ENCODE measurements at regions not wholly inside any gene's neighbourhood (a gene's known extent, or its start where the extent isn't known, plus 50 kb on each side); places are given as distances from the start of the nearest gene placed in this dataset.
"Not testable (repeated sequence)": the region's sequence is repeated elsewhere in the genome, so short reads cannot be mapped to it uniquely, and the experiment has no call there.

DNA sequence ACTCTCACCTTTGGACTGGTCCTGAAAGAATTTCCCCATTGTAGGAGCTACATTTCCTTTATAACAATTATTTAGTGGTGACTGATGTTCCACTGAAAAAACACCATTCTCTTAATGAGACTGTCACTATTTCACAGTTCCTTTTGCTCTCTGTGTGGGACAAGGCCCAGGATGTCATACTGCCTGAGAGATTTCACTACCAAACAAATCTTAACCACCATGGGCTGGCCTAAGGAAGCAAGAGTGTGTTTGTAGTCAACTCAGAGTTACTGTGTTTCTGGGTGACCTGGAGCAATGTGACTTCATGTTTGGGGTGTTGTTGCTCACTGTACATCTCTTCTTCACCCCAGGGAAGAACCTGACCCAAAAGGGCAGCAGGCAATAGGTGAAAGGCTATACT lies 50.1 kb upstream of the ZNF608 start:
- DNase-seq = no peak

DNA sequence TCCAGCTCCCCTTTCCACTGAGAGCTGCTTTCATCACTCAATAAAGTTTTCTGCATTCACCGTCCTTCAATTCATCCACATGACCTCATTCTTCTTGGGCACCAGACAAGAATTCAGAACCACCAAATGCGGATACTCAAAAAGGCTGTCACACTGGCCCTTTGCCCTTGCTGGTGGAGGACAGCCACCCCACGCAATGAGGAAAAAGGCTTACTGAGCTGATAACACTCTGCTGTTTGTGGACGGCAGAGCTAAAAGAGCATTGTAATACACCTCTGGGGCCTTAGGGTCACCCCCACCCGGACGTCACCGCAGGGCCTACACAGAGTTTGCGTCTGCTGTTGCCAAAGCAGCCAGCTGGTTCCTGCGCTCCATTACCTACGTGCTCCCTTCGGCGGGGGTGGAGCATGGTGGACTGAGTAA lies 51.2 kb upstream of the ZNF608 start:
- DNase-seq = no peak

DNA sequence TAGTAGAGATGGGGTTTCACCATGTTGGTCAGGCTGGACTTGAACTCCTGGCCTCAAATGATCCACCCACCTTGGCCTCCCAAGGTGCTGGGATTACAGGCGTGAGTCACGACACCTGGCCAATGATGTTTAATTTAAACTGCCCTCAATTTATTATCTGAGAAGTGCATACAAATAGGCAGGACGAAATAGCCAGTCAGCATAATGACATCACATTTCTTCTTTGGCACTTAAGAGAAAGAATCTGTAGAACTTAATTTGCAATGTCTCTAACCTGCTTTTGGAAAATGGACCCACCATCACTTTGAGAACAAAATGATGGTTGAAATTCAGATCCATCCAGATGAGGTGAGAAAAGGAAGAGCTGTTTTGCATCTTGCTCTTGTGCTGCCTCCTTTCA lies 52.5 kb upstream of the ZNF608 start:
- no peak for DNase-seq

DNA sequence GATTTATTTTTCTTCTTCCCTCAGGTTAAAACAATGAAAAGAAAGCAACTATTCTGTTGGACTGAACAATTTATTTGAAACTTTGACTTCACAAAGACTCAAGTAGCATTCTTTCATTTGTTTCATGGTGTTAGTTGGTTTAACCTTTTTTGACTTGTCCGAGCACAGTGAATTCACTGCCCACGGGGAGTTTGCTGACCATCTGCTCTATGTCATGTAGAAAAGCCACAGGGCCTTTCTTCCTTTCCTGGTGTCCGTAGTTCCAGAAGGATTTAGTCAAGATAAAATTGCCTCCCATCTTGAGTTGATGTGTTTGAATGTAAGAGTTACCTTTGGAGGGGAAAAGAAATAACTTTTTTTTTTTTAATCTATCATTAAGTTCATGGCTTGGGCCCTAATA lies 55.1 kb upstream of the ZNF608 start:
- no peak for DNase-seq

DNA sequence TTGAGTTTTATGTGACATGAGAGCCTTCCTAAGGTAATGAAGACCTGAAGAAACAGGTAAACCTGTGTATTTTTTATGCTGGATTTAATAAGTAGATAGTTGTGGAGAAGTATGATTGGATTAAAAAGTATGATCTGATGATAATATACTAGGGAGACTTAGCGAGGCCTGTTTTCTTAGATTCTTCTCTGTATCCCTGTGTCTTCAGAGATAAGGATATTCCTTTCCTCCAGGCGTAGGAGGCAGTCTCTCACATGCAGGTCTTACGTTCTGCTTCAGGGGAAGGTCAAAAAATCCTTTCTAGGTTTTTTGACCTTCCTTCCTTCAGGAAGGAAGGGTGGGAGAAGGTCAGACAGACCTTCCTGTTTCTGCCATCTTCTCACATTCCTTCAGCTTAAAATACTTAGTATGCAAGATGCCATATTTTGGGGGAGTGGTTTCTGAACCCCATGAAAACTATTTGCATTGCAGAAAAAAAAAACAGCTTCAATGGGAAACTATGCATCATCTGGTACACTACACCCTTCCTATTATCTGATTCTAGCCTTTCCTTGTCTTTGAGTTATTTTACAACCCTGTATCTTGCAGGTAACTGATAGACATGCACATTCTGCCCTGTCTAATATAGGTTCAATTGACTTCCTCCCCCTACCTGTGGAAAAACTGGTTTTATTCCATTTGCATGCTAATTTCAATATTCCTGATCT lies 57.3 kb upstream of the ZNF608 start:
- DNase-seq = no peak

DNA sequence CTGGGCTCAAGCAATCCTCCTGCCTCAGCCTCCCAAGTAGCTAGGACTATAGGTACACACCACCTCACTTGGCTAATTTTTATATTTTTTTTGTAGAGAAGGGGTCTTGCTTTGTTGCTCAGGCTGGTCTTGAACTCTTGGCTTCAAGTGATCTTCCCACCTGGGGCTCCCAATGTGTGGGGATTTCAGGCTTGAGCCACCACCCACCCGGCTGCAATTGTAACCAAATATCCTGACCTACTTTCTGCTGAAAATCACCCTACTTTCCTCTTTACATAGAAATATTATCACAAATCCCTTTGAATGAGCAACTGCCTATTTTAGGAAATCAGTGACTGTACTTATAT lies 59.6 kb upstream of the ZNF608 start:
- no peak for DNase-seq

DNA sequence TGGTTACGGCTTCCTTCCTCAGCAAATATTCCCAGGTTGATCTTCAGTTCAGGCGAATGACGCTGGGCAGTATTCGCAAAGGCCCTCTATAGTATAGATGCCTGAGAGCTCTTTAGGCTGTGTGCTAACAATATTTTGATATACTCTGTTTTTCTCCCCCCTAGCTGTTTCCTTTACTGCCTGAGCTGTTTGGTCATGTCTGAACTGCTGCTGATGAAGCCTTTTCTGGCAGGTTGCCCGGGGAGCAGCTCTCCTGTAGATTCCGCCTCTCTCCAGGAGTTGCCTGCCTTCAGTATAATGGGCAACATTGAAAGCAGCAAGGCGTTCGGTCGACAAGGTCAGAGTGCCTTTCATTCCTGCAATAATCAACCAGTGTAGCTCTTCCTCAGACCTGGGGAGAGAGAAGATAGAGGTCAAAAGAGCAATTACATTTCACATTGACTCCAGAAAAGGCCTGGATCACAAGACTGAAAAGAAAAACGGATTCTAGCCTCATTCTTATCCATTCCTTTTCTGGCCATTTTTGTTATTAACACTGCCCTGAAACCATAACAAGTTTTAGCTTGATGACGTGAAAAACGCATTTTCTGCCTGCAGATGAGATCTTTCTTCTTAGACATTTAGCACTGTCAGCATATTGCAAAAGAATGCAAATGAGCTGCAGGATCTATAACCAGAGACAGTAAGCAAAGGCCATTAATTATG lies 60.1 kb upstream of the ZNF608 start:
- DNase-seq = no peak

DNA sequence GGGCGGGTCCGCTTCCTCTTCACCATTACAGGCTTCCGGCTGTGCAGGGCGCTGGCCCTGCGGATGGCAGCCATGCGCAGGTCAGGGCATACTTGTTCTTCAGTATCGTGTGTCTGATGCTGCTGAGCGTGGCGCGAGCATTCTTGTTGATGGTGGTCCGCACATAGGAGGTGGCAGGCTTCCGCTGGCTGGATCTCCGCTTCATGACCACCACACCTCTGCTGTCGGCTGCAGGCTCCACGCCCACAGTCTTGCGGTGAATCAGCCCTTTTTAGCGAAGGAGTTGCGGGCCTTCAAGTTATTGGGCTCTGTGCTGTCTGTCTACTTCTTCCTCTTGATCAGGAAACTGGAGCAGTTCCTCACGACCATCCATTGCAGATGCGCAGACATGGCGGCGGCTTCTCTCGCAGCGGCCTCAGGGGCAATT lies 62.4 kb upstream of the ZNF608 start:
- no peak for DNase-seq

DNA sequence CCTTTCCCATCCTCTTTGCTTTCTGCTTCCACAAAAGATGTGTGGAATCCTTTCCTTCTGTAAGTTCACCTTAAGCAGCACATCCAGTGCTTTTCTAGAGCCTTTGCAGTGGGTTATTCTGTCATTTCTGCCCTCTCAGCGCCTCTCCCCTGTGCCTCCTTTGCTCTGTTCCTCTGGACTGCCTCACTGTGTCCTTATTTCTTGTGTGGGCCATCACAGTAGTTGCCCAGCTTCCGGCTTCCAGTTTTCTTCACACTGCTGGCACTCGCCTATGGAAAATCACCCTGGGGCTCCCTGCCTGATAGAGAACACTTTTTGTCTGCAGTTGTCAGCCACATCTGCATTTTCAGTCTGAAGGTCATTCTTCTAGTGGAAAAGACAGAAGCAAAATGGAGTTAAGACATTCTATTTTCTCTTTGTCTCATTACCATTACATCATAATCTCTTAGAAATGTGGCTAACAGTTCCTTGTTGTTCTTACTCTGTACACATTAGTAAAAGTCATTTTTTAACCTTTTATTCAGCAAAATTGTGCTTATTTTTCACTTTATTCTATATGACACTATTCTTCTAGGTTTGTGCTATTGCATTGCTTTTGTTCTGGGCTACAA lies 64.1 kb upstream of the ZNF608 start:
- no peak for DNase-seq

DNA sequence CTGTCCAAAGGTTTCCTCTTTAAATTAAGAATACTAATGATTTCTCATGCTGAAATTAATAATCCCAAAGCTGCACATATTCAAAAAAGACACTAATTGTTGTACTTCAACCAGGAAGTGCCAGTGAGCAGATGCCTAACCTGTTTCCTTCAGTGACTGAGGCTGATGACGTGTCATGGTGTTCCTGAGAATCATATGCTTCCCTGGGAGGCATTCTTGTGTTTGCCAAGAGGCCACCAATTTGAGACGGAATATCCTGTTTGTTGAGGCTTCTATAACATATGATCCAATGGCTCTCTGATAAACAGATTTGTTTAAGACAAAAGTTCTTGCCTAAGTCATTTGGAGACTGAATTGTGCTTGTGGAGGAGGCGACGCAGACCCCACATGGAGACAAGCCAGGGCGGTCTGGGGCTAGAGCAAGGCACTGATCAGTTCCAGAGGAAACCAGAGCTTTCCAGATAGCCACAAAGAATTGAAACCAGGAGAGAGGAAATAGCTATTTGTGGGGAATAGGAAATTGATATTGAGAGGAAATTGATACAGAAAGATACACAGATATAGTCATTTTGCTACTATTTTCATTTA lies 66.4 kb upstream of the ZNF608 start:
- DNase-seq = no peak

DNA sequence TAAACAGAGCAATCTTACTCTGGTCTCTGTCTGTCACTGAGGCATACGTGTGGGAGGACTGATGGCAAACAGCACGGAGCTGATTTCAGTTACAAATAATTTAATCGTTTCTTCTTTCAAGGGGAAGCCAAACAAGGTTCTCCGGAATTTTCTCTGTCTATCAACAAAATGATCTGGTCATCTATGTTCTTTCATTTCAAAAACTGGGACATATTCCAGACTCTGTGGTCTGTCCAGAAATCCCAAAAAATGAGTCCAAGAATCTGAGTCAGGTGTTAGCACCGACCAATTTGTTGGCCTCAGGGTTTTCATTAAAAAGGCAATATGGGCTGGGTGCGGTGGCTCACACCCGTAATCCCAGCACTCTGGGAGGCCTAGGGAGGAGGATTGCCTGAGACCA lies 69.9 kb upstream of the ZNF608 start:
- no peak for DNase-seq

DNA sequence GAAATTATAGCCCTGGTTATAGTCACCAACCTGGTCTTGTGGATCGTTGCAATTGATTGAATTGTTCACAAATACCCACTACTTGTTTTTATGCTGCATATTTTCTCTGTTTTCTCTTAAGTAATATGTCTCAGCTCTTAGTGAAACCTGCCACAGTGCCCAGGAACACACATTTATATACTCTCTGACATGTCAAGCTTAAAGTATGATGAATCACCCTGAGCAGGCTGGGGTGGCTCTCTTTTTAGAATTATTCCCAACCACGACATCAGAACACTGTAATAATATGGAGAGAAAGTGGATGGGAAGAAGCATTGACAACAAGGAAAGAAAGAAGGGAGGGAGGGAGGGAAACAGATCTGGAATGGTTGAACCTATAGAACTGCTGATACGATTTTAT lies 72.8 kb upstream of the ZNF608 start:
- DNase-seq = no peak

DNA sequence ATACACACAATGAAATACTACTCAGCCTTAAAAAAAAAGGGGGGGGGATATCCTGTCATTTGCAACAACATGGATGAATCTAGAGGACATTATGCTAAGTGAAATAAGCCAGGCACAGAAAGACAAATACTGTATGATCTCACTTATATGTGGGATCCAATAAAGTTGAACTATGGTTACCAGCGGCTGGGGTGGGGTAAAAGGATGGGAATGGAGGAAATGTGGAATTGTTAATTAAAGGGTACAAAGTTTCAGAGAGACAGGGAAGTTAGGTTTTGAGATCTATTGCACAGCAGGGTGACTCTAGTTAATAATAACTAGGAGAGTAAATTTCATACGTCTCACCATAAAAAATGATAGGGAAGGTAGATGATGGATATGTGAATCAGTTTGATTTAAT lies 76.2 kb upstream of the ZNF608 start:
- no peak for DNase-seq

DNA sequence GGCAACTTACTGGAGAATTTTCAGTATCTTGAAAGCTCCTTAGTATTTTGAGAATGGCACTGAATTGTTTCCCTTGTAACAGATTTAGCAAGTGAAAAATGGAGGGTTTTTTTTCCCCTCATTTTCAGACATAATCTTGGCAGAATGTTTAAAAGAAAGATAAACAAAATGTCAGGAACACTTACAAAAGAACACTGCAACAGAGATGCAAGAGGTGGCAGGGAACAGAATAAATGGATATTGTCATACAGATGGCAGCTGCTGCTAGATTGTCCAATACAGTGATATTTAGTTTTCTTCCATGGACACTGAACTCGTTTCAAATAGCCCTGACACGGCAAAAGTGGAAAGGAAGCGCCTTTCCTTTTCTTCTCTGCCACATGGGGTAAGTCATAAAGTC lies 76.9 kb upstream of the ZNF608 start:
- no peak for DNase-seq

DNA sequence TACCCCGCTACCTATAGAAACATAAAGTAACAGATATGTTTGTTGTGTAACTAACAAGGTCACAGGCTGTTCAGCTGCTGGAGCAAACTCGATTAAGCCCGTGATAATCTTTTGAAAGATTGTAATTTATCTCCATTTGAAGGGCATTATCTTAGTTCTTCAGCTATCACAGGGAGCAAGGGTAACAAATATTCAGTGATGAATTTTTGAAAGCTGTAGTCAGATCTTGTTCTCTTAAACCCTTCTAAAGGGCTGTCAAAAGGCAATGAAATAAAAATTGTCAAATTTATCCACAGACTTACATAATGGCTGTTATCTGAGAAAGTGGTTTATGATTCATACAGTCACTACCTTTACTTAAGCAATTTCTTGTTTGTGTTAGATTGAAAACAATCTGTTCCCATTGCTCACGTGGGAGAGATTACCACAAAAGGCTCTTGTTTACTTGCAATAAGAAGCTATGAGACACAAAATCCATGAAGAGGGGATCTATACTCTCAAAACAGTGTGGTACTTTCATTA lies 78.3 kb upstream of the ZNF608 start:
- no peak for DNase-seq

DNA sequence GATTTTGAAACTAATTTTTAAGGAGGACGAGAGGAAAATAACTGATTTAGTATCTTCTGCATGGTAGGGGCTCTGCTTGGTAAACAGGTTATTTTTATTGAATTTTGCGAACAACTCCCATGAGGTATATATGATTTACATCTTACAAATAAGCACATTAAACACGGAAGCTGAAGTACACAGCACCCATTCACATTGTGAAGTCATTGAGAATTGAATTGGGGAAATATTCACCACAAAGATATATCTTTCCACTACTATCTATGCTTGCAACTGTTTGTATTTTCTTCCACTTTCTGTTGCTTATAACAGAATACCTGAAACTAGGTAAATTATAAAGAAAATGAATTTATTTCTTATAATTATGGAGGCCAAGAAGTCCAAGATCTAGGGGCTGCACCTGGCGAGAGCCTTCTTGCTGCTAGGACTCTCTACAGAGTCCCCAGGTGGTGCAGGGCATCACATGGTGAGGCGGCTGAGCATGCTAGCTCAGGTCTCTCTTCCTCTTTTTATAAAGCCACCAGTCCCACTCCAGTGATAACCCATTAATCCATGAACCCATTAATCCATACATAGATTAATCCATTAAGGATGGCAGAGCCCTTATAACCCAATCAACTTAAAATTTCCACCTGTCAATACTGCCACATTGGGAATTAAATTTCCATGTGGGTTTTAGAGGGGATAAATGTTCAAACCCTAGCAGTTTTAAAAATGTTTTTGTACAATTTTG lies 79.0 kb upstream of the ZNF608 start:
- DNase-seq = no peak

DNA sequence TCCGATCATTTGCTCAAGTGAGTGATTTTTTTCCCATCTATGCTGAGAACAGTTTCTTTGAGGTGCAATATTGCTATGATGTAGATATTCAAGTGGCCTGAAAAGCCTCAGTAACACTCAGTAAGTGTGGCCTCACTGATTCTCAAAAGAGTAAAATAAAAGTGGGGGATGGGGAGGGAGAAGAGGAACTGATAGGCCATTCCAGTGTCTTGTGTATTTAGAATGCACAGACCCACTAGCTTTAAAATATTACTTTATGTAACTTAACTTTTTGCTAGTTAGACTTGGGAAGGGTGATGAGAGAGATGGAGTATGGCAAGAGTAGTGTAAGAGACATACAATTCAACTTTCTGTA lies 79.5 kb upstream of the ZNF608 start:
- no peak for DNase-seq

DNA sequence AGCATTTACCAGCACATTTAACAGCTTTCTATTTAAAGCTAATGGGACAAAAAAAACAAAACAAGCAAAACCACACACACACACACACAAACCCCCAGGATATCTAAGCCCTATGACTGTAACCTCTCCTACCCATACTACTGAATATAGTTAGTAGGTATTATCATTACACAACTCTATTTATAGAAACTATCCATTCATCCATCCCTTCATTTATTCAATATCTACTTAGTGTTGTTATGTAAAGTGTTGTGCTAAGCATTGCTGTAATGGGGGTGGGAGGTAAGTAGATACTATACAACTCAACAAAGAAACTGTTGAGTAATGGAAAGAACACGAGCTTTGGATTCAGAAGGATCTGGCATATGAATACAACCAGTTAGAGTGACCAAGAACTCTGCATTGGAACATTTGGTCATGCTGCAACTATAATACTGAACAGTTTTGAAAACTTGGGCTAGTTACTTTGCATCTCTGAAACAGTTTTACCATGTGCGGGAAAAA lies 82.3 kb upstream of the ZNF608 start:
- DNase-seq = no peak

DNA sequence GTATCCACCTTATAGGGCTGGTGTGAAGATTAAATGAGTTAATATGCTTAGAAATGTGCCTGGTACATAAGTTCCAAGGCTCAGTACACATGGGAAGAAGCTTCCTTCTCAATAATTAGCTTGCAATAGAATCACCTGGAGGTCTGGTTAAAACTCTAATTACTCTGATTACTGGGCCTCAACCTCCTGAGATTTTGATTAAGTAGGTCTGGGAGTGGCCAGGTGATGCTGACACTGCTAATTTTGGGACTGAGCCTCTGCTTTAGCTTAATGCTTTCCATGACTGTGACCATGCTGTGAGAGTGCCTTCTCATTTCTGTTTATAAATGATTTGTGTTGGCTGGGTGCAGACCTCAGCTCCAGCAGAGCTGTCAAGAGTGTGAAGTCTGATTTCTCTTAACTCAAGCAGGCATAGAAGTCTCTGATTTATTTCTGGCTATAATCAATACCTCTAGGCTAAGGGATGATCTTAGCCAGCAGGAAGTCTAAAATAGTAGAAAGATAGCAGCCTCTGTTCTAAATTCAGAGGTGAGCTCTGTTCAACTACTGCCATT lies 85.3 kb upstream of the ZNF608 start:
- DNase-seq = no peak

DNA sequence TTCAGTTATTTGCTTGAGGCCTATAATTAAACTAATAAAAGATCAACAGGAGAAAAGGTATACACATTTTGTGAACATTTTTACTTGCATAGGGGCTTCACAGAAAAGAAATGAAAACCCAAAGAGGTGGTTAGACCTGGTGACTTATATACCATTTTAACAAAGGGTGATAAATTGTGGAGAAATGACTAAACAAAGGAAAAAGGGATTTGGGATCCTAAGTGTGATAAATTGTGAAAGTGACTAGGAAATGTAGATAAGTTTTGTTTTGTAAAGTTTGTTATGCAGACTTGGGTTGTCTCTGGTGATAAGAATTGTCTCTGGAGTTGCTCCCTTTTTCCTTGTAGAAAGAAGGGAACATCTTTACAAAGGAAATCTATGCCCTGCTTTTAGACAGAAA lies 86.1 kb upstream of the ZNF608 start:
- DNase-seq = no peak

DNA sequence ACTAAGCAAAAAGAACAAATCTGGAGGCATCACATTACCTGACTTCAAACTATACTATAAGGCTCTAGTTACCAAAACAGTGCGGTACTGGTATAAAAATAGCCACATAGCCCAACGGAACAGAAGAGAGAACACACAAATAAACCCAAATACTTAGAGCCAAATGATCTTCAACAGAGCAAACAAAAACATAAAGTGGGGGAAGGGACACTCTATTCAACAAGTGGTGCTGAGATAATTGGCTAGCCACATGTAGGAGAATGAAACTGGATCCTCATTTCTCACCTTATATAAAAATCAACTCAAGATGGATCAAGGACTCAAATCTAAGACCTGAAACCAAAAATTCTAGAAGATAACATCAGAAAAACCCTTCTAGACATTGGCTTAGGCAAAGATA lies 89.9 kb upstream of the ZNF608 start:
- DNase-seq = not testable (repeated sequence)

DNA sequence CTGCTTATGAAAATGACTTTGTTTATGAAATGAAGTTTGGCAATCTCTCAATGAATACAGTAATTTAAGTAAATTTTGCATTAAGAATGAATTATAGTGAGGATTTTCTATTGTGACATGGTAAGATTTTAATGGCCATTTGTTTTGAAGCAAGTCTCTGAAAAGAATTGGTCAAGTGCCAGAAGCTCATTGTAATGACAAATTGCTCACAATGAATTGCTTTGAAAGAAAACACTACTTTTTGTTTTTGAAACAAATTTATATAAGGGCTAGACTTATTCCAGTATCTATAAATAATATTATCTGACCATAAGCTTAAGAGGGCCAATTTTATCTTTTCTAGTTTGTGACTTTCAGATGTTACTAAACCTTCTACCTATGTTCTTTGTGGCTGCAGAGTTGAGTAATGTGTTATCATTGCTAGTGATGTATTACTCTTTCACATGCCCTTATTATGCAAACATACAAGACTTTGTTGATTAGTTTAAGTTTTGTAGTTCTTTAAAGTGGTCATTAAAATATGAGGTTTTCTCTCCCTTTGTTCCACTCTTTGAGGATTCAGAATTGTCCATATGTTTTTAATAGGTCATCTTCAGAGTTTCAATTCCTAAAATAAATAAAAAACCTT lies 93.0 kb upstream of the ZNF608 start:
- DNase-seq = no peak

Data from effector CD4-positive, alpha-beta T cell (primary cell).